CD4-positive, alpha-beta T cell treated with Interleukin-15 for 4 hours (primary cell): ENCODE measurements at regions not wholly inside any gene's neighbourhood (a gene's known extent, or its start where the extent isn't known, plus 50 kb on each side); places are given as distances from the start of the nearest gene placed in this dataset.

Source experiments
- DNase-seq: peaks from one replicate; pipeline ENCODE4 v3.0.0-alpha.2; 2020; ENCODE audit warnings: low spot score

- no peak for DNase-seq
Observed at GRCh38 chr12:39047539-39048262, 142.3 kb upstream of the CPNE8 start.

GRCh38 chr12:39044754-39045153 is 139.4 kb upstream of the CPNE8 start:
- no peak for DNase-seq

GRCh38 chr12:39043424-39043822 is 138.0 kb upstream of the CPNE8 start:
- no peak for DNase-seq

GRCh38 chr12:39040275-39040674 is 134.9 kb upstream of the CPNE8 start:
- no peak for DNase-seq

- DNase-seq = no peak
Observed at GRCh38 chr12:39037115-39037514, 131.7 kb upstream of the CPNE8 start.

- no peak for DNase-seq
Observed at GRCh38 chr12:39036105-39036504, 130.7 kb upstream of the CPNE8 start.

GRCh38 chr12:39033782-39034181 is 128.4 kb upstream of the CPNE8 start:
- no peak for DNase-seq

GRCh38 chr12:39032448-39032847 is 127.1 kb upstream of the CPNE8 start:
- DNase-seq = no peak

- DNase-seq = no peak
Observed at GRCh38 chr12:39032034-39032433, 126.6 kb upstream of the CPNE8 start.

- no peak for DNase-seq
Observed at GRCh38 chr12:39028382-39028781, 123.0 kb upstream of the CPNE8 start.

GRCh38 chr12:39012870-39013269 is 107.5 kb upstream of the CPNE8 start:
- no peak for DNase-seq

GRCh38 chr12:39011166-39011565 is 105.8 kb upstream of the CPNE8 start:
- no peak for DNase-seq

GRCh38 chr12:39010406-39010805 is 105.0 kb upstream of the CPNE8 start:
- no peak for DNase-seq

- no peak for DNase-seq
Observed at GRCh38 chr12:39007619-39008018, 102.2 kb upstream of the CPNE8 start.

- no peak for DNase-seq
Observed at GRCh38 chr12:39006286-39006685, 100.9 kb upstream of the CPNE8 start.

- DNase-seq = no peak
Observed at GRCh38 chr12:39005671-39006070, 100.3 kb upstream of the CPNE8 start.

- DNase-seq = no peak
Observed at GRCh38 chr12:39003541-39004155, 98.3 kb upstream of the CPNE8 start.

- DNase-seq = no peak
Observed at GRCh38 chr12:39000370-39000769, 95.0 kb upstream of the CPNE8 start.

GRCh38 chr12:38998887-38999482 is 93.6 kb upstream of the CPNE8 start:
- DNase-seq = no peak

- no peak for DNase-seq
Observed at GRCh38 chr12:38995249-38995648, 89.9 kb upstream of the CPNE8 start.

- no peak for DNase-seq
Observed at GRCh38 chr12:38985961-38986360, 80.6 kb upstream of the CPNE8 start.

- no peak for DNase-seq
Observed at GRCh38 chr12:38984388-38984787, 79.0 kb upstream of the CPNE8 start.

GRCh38 chr12:38983117-38983571 is 77.8 kb upstream of the CPNE8 start:
- DNase-seq = no peak
